NCI-H1048 (cell line): ENCODE measurements at regions not wholly inside any gene's neighbourhood (a gene's known extent, or its start where the extent isn't known, plus 50 kb on each side); places are given as distances from the start of the nearest gene placed in this dataset.

Experiments used
- DNase-seq: peaks from one replicate; lab custom pipeline; 2025; lab: John Stamatoyannopoulos, UW

- DNase-seq: no peak
Measured at GRCh38 chr4:13316354-13316753, 167.8 kb downstream of the RAB28 start.

DNA sequence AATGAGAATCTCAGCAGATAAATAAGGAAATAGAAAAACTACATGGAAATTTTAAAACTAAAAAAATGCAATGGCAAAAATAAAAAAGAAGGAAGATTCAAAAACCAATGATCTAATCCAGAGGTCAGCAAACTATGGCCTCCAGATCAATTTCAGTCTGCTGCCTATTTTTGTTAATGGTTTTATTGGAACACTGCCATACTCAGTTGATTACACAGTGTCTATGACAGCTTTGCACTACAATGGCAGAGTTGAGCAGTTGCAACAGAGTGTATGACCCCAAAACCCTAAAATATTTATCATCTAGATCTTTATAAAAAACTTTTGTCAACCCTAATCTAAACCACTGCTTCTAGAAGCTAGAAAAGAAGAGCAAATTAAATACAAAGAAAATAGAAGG, 170.3 kb downstream of the RAB28 start:
- no peak for DNase-seq

DNA sequence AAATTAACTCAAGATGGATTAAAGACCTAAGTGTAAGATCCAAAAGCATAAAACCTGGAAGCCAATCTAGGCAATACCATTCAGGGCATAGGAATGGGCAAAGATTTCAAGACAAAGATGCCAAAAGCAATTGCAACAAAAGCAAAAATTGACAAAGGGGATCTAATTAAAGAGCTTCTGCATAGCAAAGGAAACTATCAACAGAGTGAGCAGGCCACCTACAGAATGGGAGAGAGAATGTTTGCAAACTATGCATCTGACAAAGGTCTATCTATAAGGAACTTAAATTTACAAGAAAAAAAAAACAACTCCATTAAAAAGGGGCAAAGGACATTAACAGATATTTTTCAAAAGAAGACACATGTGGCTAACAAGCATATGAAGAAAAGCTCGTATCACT, 171.9 kb downstream of the RAB28 start:
- DNase-seq: no peak

GRCh38 chr4:13309751-13310150, 174.4 kb downstream of the RAB28 start:
- DNase-seq: no peak

GRCh38 chr4:13306356-13306755, 177.8 kb downstream of the RAB28 start:
- DNase-seq: no peak

GRCh38 chr4:13302876-13303275, 181.3 kb downstream of the RAB28 start:
- no peak for DNase-seq

- no peak for DNase-seq
Measured at GRCh38 chr4:13299343-13299742, 184.8 kb downstream of the RAB28 start.

DNA sequence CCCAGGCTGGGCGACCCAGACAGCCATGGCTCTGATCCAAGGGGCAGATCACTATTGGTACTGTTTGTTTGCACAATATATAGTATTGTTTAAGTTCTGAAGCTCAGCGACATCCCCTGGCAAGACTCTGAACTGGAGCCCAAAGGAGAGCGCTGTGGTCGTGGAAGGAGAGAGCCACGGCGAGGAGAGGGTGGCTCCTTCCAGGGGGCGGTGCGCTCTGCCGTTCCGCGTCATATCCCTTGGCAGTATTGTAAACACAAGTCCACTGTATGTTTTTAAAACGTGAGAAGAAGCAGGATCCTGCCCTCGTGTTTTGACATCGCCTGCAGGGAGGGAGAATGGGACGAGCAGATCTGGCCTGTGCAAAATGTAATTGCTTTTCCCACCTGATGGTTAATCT, 185.5 kb downstream of the RAB28 start:
- DNase-seq: no peak

- DNase-seq: no peak
Measured at GRCh38 chr4:13296986-13297385, 187.2 kb downstream of the RAB28 start.

DNA sequence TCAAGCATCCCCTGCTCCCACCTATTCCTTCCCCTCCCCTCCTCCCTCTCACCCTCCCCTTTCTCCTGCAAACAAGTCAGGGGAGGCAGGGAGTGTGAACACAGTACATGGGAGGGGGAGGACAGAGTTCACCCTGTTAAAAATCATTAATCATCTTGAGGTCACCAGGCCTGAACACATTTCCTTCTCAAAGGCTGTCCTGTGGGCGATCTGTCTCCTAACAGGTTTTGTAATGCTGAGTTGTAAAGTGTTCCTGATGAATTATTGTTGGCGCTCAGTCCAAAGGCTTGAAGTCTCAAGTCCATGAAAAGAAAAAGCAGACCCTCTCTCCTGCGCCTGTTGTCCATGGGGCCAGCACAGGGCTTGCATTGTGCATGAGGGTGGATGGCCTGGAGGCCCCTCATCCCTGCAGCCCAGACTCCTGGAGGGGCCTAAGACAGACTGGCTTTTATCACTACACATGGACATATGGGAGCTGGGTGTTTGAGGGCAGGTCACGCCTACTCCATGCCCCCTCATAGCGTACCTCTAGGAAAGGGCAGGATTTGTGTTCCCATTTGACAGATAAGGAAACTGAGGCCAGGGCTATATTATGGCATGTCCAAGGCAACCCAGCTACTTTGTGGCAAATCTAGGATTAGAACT, 189.1 kb downstream of the RAB28 start:
- DNase-seq: no peak

DNA sequence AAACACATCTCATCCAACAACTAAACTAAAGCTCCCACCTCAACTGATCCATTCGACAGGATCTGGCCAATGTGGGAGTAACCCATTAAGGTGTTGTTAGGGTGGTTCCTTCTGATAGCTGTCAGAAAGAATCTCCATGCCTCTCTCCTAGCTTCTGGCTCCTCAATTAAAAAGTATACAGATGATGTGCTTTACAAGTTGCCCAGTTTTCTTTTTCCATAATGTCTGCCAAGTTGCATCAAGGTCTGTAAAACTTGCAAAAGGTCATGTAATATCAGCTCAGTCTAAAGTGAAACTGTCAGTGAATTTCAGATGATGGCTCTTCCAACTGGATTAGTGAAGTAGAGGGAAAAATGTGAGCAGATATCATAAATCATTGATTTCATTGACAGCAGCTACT, 191.8 kb downstream of the RAB28 start:
- no peak for DNase-seq

- DNase-seq: no peak
Measured at GRCh38 chr4:13289391-13289790, 194.7 kb downstream of the RAB28 start.

DNA sequence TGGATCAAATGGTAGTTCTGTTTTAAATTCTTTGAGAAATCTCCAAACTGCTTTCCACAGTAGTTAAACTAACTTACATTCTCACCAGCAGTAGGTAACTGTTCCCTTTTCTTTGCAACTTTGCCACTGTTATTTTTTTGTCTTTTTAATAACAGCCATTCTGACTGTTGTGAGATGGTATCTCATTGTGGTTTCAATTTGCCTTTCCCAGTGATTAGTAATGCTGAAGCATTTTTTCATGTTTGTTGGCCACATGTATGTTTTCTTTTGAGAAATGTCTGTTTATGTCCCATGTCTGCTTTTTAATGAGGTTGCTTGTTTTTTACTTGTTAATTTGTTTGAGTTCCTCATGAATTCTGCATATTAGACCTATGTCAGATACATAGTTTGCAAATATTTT, 198.8 kb downstream of the RAB28 start:
- no peak for DNase-seq

GRCh38 chr4:13284932-13285331, 199.2 kb downstream of the RAB28 start:
- DNase-seq: no peak

- DNase-seq: no peak
Measured at GRCh38 chr4:13276357-13276756, 207.8 kb downstream of the RAB28 start.

DNA sequence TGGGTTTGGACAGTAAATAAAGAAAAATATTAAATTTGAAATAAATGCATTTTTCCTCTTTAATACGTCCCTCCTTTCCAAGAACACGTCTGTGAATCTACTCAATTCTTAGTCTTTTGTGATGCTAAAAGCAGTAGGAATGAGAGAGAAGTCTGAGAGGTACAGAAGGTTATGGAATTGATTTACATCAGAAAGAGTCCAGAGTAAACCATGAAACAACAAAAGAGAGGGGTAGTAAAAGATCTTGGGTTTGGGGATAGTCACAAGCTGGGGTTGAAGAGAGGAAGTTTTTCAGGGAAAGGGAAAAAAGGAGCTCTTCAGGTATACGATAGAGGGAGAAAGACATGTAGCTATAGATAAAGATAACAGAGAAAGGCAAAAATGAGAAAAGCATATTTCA, 215.4 kb downstream of the RAB28 start:
- DNase-seq: no peak

GRCh38 chr4:13268165-13268564, 216.0 kb downstream of the RAB28 start:
- no peak for DNase-seq

DNA sequence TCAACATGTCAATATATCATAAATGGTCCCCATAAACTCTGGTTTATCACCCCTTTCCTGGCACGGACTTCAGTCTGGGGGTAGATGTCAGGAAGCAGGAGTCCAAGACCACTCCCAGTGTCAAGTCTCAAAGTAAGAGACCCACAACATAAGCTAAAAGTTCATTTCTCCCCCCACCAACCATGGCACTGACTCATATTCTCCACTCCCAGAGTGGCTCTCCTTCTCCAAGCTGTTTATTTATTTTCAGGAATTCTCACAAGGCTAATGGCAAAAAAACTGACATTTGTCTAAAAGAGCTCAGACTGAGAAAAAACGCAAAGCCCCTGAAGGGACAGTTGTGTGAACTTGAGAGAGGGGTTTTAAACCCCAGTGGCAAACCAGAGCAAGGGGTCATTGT, 217.0 kb downstream of the RAB28 start:
- DNase-seq: no peak

GRCh38 chr4:13266687-13267086, 217.5 kb downstream of the RAB28 start:
- no peak for DNase-seq

GRCh38 chr4:13263967-13264525, 220.1 kb downstream of the RAB28 start:
- DNase-seq: no peak

DNA sequence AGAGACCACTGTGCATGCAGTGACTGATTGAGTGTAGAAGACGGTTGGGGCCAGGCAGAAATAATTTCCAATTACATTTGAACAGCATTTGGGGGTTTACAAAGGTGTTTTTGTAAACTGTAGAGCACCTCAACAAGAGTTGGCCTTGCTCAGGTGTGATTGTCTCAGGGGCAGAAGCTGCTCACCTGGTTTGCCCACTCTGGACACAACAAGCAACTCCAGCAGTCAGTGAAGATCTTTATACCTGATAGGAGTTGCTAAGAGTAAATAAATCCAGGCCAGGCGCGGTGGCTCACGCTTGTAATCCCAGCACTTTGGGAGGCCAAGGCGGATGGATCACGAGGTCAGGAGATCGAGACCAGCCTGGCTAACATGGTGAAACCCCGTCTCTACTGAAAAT, 221.3 kb downstream of the RAB28 start:
- no peak for DNase-seq

DNA sequence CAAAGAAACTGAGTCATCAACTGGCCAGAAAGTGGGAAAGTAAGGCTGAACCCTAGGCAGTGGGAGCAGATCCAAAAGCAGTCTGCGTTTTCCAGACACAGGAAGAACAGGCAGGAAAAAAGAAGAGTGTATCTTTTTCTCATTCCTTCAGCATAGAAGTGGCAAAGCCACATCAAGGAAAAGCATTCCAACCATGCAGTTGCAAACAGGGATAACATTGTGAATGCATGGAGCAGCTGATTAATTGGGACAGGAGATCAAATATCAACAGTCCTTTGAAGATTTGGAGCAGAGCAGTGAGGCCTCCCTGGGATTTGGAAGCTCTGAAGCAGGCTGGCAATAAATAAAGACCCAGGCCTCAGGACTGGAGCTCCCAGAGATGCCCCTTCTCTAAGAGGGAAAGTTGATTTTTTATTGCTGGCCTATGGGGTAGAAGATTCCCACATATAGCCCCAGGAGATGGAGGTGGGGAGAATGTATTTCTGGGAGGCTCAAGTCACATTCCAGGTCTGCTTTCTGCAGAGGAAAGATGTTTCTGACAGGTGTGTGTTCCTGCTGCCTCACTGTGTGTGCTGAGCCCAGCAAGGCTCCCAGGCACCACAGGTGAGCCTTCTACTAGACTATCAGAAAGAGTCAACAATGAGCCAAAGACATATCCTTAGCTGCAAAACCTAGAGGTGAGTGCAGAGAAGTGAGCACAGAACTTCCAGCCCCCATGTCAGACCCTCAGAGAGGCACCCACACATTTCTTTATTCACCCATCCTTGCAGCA, 222.5 kb downstream of the RAB28 start:
- no peak for DNase-seq

GRCh38 chr4:13260513-13260912, 223.6 kb downstream of the RAB28 start:
- no peak for DNase-seq

DNA sequence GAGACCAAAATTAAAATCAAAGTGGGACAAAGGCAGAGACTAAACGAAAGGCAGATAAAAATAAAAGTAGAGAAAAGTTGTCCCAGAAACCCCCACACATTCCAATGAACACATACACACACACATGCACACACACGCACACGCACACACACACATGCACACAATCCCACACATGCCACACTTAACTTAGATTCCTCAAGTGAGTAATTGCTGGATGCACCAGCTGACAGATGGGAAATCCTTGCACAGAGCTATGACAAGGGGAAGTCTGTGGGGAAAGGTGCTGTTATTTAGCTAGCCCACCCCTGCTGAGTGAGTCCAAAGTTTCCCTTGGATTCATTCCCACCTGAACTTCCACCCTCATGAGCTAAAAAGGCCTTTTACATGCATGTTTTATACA, 233.9 kb downstream of the RAB28 start:
- DNase-seq: no peak
